ENCODE measurements at regions not wholly inside any gene's neighbourhood (a gene's known extent, or its start where the extent isn't known, plus 50 kb on each side); places are given as distances from the start of the nearest gene placed in this dataset.

DNA sequence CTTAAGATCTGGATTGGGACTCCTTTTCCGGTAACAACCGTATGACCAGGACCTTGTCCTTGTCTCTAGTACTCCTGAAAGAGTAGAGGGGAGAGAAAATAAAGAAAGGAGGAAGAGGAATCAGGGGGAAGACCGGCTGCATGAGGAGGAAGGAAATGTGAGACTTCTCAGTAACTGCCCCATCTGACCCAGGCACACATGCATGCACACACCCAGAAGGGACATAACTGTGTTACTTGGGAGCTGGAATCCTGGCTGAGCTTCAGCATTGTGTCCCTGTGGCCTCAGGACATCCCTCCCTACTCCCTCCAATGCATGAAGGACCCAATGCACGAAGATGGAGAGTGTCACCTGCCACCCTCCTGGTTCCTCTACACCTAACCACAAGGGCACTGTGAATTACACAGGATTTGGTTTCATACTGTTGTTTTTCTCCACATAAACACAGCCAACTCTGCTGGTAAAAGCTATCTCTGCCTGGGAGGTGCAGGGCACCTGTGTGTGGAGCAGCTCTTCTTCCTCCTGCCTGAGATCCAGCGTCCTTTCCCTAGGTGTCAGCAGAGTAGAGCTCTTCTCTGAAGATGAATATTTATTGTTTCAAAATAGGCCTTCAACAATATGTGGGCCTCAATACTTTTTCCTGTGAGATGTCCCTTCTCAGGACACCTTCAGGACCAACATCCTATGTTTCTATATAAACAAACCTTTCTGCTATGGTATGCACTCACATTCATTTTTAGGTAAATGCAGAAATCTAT is 574.1 kb upstream of the ID2 start:
- FAIRE-seq: no peak
- in situ Hi-C loops (cut with MboI) (no loop called here), intact Hi-C loops (cut with micrococcal nuclease) (no loop called here)
- no peak overlapping the region for H3K4me2 ChIP-seq (ENCODE audit: insufficient read depth, low read length)
- ChIA-PET POLR2A (interaction anchor here (0.7 kb wide), 1 partner anchor 1904 kb away, joined by 3 read pairs; no protein-coding TSS in a partner anchor), CTCF (ENCODE audit: low intra/inter-chr PET ratio) (no interaction called here)
- BruUV-seq (replicated peaks): no TSS peak
- no peaks in the 10 kb centered on the region for H3K79me2 ChIP-seq (ENCODE audit: control insufficient read depth, insufficient read depth, low read length)
- H3K4me3 ChIP-seq: no peak overlapping the region
- no peak overlapping the region for H3K27ac ChIP-seq (ENCODE audit: extremely low read depth, low read depth, low read length)
- H3K36me3 ChIP-seq (ENCODE audit: control insufficient read depth, insufficient read depth, low read length): no peaks in the 10 kb centered on the region
- WGBS (ENCODE audit: insufficient coverage, low coverage, missing lambda C conversion rate): 4% methylated on average over 4 of the region's 5 CpGs
- no peaks in the 10 kb centered on the region for H3K9me3 ChIP-seq (replicated peaks; ENCODE audit: control insufficient read depth, insufficient read depth, low read depth, low read length)
- H3K27me3 ChIP-seq (ENCODE audit: control insufficient read depth in 2 of 2, insufficient read depth in 2 of 2, low read length in 2 of 2): peaks cover 2 to 4% of the 10 kb centered on the region in 2 experiments; a peak in 2 of 5 replicates
- H3K9ac ChIP-seq (ENCODE audit: insufficient read depth in 1 of 2, low read depth in 2 of 2, low read length in 2 of 2): no peak overlapping the region
- TF ChIP-seq ZNF318 (IDR thresholded peaks at IDR 0.05; ENCODE audit: borderline replicate concordance in 1 of 2, low read depth in 1 of 2): no peak
- TF ChIP-seq BRD9 (IDR thresholded peaks at IDR 0.05; ENCODE audit: low read depth, partially characterized antibody): no peak
- no peak for TF ChIP-seq FIP1L1 (IDR thresholded peaks at IDR 0.05; ENCODE audit: low read depth, low read length, poor library complexity, severe bottlenecking)
- no peak for TF ChIP-seq POLR2G (IDR thresholded peaks at IDR 0.05; ENCODE audit: low read depth, low read length)
- no peak for TF ChIP-seq DIDO1 (tag; IDR thresholded peaks at IDR 0.05; ENCODE audit: low read depth)
- no peak for TF ChIP-seq RBBP5 (IDR thresholded peaks at IDR 0.05; ENCODE audit: borderline replicate concordance, insufficient read depth, low read length, poor library complexity, severe bottlenecking)
- no peak for TF ChIP-seq CHD4 (IDR thresholded peaks at IDR 0.05; ENCODE audit: insufficient read depth, insufficient replicate concordance, low read depth, low read length, poor library complexity, severe bottlenecking)
- TF ChIP-seq SPI1 (IDR thresholded peaks at IDR 0.05; ENCODE audit: borderline replicate concordance, low read depth, low read length): no peak
- no peak for TF ChIP-seq CEBPB (tag; IDR thresholded peaks at IDR 0.05)
- no peak for TF ChIP-seq ZFP36 (IDR thresholded peaks at IDR 0.05; ENCODE audit: low read depth, low read length, partially characterized antibody)
- TF ChIP-seq ETS2 (tag; IDR thresholded peaks at IDR 0.05; ENCODE audit: borderline replicate concordance, poor library complexity, severe bottlenecking): no peak
- no peaks in the 10 kb centered on the region for H3K9me1 ChIP-seq (ENCODE audit: control insufficient read depth, insufficient read depth, low read length)
- H2AFZ ChIP-seq (ENCODE audit: low read depth, low read length): no peak overlapping the region
- no peaks in the 10 kb centered on the region for H4K20me1 ChIP-seq (replicated peaks; ENCODE audit: control insufficient read depth, insufficient read depth, low read length)
- H3K4me1 ChIP-seq (replicated peaks in 1 of 2; ENCODE audit: control insufficient read depth in 2 of 2, insufficient read depth in 2 of 2, low read length in 2 of 2): no peaks in the 10 kb centered on the region
- ATAC-seq: no peak
- DNase-seq (ENCODE audit: extremely low read depth in 1 of 4, low spot score in 3 of 4): no peak

Measured in K562 (cell line).